ENCODE measurements at regions not wholly inside any gene's neighbourhood (a gene's known extent, or its start where the extent isn't known, plus 50 kb on each side); places are given as distances from the start of the nearest gene placed in this dataset.

DNA sequence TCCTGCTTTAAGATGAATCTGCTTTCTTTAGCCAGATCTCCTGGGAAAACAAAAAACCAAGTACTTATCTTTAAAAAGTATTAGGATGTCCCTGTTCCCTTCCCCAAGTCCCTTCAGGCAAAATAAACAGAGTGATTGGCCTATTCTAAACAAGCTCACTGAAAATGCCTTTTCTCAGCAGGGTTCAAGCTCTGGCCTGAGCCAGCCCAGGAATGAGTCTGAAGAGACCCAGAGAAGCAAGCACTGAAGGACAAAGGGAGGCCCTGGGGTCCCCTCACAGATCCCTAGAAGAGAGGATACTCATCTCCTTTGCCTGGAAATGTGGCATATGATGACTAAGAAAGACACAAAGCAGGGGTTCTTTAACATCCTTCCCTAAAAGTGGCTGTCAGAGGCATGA, 66.8 kb upstream of the MAP1B start:
- TF ChIP-seq, protein P1, sequence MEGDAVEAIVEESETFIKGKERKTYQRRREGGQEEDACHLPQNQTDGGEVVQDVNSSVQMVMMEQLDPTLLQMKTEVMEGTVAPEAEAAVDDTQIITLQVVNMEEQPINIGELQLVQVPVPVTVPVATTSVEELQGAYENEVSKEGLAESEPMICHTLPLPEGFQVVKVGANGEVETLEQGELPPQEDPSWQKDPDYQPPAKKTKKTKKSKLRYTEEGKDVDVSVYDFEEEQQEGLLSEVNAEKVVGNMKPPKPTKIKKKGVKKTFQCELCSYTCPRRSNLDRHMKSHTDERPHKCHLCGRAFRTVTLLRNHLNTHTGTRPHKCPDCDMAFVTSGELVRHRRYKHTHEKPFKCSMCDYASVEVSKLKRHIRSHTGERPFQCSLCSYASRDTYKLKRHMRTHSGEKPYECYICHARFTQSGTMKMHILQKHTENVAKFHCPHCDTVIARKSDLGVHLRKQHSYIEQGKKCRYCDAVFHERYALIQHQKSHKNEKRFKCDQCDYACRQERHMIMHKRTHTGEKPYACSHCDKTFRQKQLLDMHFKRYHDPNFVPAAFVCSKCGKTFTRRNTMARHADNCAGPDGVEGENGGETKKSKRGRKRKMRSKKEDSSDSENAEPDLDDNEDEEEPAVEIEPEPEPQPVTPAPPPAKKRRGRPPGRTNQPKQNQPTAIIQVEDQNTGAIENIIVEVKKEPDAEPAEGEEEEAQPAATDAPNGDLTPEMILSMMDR (IDR thresholded peaks at IDR 0.05), result no peak
- TF ChIP-seq POLR2A (IDR thresholded peaks at IDR 0.05), result no peak

Measured in thyroid gland (tissue), 4 donors.